Lower lobe of right lung (tissue), 2 donors: ENCODE measurements at regions not wholly inside any gene's neighbourhood (a gene's known extent, or its start where the extent isn't known, plus 50 kb on each side); places are given as distances from the start of the nearest gene placed in this dataset.

ENCODE experiments used
- ATAC-seq, 2 donors: fragments of 200-7000 bp; cut with Tn5 transposase; one replicate each; pipeline ENCODE4 v1.9.1; 2020 to 2022; ENCODE audit warnings: mild to moderate bottlenecking in 2 of 2, moderate library complexity in 2 of 2
- DNase-seq: peaks from one replicate; pipeline ENCODE4 v3.0.0-alpha.2; 2020
- H3K27ac ChIP-seq: fragments of 200-600 bp; one replicate; pipeline ENCODE4 v1.8.0; 2022
- H3K27me3 ChIP-seq: fragments of 200-600 bp; one replicate; pipeline ENCODE4 v1.8.0; 2022; ENCODE audit warnings: low read depth
- H3K36me3 ChIP-seq: fragments of 200-600 bp; one replicate; pipeline ENCODE4 v1.8.0; 2022; ENCODE audit warnings: mild to moderate bottlenecking
- H3K4me1 ChIP-seq: fragments of 200-600 bp; one replicate; pipeline ENCODE4 v1.8.0; 2022
- H3K4me3 ChIP-seq: fragments of 200-600 bp; one replicate; pipeline ENCODE4 v1.8.0; 2022; ENCODE audit warnings: mild to moderate bottlenecking
- H3K9me3 ChIP-seq: fragments of 200-600 bp; one replicate; pipeline ENCODE4 v1.8.0; 2022
- CTCF ChIP-seq: fragments of 200-600 bp; IDR thresholded peaks from one replicate; pipeline ENCODE4 v1.8.0; 2022; ENCODE audit warnings: antibody characterized with exemption, mild to moderate bottlenecking
- intact Hi-C: fragments of 100-400 bp; cut with DNase I; formaldehyde crosslinking; loops from one replicate; pipeline ENCODE4 v1.11.0; 2022
- donor health status: DM: no; HTN: yes; CAD: no; lungs with severe emphysema.

- Histone ChIP-seq H3K9me3 (no peaks in the 10 kb centered on the region), H3K27me3 (no peaks in the 10 kb centered on the region), H3K36me3 (no peaks in the 10 kb centered on the region), H3K27ac (no peak overlapping the region), H3K4me1 (no peaks in the 10 kb centered on the region), H3K4me3 (no peak overlapping the region)
- no peak for TF ChIP-seq CTCF
- DNase-seq (no peak), ATAC-seq (no peak)
- intact Hi-C loops = no loop called here
These were observed 449.6 kb downstream of the NTRK2 start for GRCh38 chr9:85118990-85119755.

GRCh38 chr9:85117831-85118230 lies 448.3 kb downstream of the NTRK2 start:
- H3K4me1 ChIP-seq = no peaks in the 10 kb centered on the region
- no peaks in the 10 kb centered on the region for H3K27me3 ChIP-seq
- no peak for TF ChIP-seq CTCF
- H3K9me3 ChIP-seq = no peaks in the 10 kb centered on the region
- no peak overlapping the region for H3K4me3 ChIP-seq
- H3K27ac ChIP-seq = no peak overlapping the region
- no peaks in the 10 kb centered on the region for H3K36me3 ChIP-seq
- intact Hi-C loops = no loop called here
- DNase-seq (no peak), ATAC-seq (no peak)

- H3K4me3 ChIP-seq = no peak overlapping the region
- no peak for DNase-seq
- TF ChIP-seq CTCF = no peak
- H3K4me1 ChIP-seq = no peaks in the 10 kb centered on the region
- no peaks in the 10 kb centered on the region for H3K27me3 ChIP-seq
- H3K27ac ChIP-seq = no peak overlapping the region
- no peaks in the 10 kb centered on the region for H3K36me3 ChIP-seq
- ATAC-seq = no peak
- no peaks in the 10 kb centered on the region for H3K9me3 ChIP-seq
- intact Hi-C loops = no loop called here
These were observed 445.9 kb downstream of the NTRK2 start for GRCh38 chr9:85115473-85115872.

GRCh38 chr9:85114799-85115198 lies 445.3 kb downstream of the NTRK2 start:
- DNase-seq = no peak
- Histone ChIP-seq H3K27me3 (no peaks in the 10 kb centered on the region), H3K27ac (no peak overlapping the region), H3K4me1 (no peaks in the 10 kb centered on the region), H3K36me3 (no peaks in the 10 kb centered on the region), H3K4me3 (no peak overlapping the region), H3K9me3 (no peaks in the 10 kb centered on the region)
- intact Hi-C loops = no loop called here
- ATAC-seq = no peak
- TF ChIP-seq CTCF = no peak

DNA sequence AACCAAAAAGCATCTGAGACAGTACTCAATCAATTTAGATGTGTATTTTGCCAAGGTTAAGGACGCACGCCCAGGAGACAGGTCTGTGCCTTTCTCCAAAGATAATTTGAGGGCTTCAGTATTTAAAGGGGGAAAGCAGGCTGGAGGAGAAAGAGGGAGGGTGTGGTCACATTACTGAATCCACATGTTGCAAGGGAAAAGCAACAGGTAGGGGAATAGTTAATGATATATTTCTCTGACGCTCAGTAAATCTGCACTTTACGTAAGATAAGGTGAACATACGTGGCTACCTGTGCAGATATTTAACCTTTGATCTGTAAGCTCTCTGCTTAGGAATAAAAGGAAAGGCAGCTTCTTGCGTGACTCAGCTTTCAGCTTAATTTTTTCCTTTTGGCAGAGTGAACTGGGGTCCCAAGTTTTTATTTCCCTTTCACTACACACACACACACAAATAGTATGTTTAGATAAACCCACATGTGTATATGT lies 443.4 kb downstream of the NTRK2 start:
- intact Hi-C loops = no loop called here
- Histone ChIP-seq H3K9me3 (no peaks in the 10 kb centered on the region), H3K27ac (no peak overlapping the region), H3K4me1 (no peaks in the 10 kb centered on the region), H3K36me3 (no peaks in the 10 kb centered on the region), H3K27me3 (no peaks in the 10 kb centered on the region), H3K4me3 (no peak overlapping the region)
- ATAC-seq = no peak
- DNase-seq = no peak
- TF ChIP-seq CTCF = no peak
